ENCODE measurements at regions not wholly inside any gene's neighbourhood (a gene's known extent, or its start where the extent isn't known, plus 50 kb on each side); places are given as distances from the start of the nearest gene placed in this dataset.
A peak's percentile ranks its signal among the peaks of the same experiment; 100 is the strongest.

DNA sequence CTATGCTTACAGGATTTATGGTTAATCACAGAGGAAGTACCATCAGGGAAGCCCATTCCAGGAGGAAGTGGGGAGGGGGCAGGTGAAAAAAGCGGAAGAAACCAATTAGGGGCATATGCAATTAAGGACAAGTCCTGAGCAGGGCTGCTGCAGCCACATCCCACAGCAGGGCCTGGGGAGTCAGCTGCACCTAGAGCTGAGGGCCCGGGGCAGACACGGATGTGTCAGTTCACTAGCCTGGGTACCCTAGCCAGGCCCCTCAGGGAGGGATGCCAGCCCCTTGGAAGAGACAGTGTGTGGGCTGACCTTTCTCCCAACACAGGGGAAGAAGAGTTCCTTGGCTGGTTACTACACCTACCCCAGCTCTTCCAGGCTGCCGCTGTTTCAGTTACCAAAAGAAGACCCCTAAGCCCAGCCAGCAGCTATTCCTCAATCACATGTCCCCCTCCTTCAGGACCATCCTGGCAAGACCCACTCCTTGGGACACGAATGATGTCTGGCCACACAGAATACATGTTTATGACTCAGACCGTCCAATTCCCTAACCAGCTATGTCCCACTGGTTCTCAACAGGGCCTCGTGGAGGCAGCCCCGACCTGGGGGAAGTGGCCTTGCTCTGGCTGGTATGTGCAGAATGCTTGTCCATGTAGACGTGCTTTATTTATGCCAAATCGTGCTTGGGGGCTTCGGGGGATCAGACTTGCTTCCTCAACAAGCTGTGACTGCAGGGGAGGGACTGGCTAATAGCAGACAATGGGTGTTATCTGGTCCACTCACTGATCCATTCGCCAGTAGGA lies 133.7 kb upstream of the RTL1 start:
- in situ Hi-C loops (cut with HindIII; ENCODE audit: low sequenced_read_pairs): no loop called here
- DNase-seq (ENCODE audit: low spot score): no peak

GRCh38 chr14:101039031-101039754 lies 135.7 kb upstream of the RTL1 start:
- no peak for DNase-seq (ENCODE audit: low spot score)
- in situ Hi-C loops (cut with HindIII; ENCODE audit: low sequenced_read_pairs): no loop called here

- DNase-seq (ENCODE audit: low spot score): no peak
- in situ Hi-C loops (cut with HindIII; ENCODE audit: low sequenced_read_pairs): no loop called here
Measured at GRCh38 chr14:101039755-101040138, 136.2 kb upstream of the RTL1 start.

GRCh38 chr14:101040538-101041442 lies 137.3 kb upstream of the RTL1 start:
- no peak for DNase-seq (ENCODE audit: low spot score)
- in situ Hi-C loops (cut with HindIII; ENCODE audit: low sequenced_read_pairs): no loop called here

- in situ Hi-C loops (cut with HindIII; ENCODE audit: low sequenced_read_pairs): no loop called here
Measured at GRCh38 chr14:101043891-101044290, 140.4 kb upstream of the RTL1 start.

GRCh38 chr14:101044741-101045140 lies 141.2 kb upstream of the RTL1 start:
- in situ Hi-C loops (cut with HindIII; ENCODE audit: low sequenced_read_pairs): no loop called here
- DNase-seq (ENCODE audit: low spot score): no peak

More at GRCh38 chr14:101043891-101044290, 140.4 kb upstream of the RTL1 start:
- no peak for DNase-seq (ENCODE audit: low spot score)

DNA sequence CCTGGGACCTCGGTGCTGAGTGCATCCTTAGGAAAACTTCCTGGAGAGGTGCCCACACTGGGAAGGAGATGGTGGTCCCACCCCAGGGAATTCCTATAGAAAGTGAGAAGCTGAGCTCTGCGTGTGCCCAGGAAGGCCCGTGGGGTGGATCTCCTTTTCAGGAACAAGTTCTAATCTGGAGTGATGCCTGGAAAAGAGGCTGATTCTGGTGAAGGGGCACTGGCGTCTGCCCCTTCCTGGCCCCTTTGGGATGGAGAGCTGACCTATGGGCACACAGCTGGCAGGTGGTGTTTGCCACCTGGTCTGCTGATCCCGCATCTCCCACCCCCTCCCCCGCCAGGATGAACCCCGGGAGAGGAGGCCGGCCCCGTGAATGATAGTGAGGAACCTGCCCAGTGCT lies 142.0 kb upstream of the RTL1 start:
- in situ Hi-C loops (cut with HindIII; ENCODE audit: low sequenced_read_pairs): no loop called here

DNA sequence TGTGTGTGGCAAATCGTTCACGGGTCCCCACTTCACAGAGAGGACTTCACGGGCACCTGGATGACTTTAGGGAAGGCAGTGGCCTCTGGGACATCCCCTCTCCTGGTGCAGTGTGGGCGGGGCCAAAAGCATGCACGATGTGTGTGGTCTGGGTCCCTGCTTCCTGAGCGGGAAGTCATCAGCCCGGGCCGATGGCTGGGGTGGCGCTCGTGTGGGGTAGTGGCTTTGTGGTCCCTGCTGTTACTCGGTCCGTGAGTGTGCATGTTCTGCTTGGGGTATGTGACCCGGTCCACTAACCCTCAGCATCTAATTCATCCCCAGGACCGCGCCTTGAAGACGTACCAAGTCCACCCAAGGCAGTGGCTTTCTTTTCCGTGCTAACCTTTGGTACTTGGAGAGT lies 142.5 kb upstream of the RTL1 start:
- no peak for DNase-seq (ENCODE audit: low spot score)
- in situ Hi-C loops (cut with HindIII; ENCODE audit: low sequenced_read_pairs): no loop called here

More for the DNA sequence above, 142.0 kb upstream of the RTL1 start:
- no peak for DNase-seq (ENCODE audit: low spot score)

- in situ Hi-C loops (cut with HindIII; ENCODE audit: low sequenced_read_pairs): no loop called here
- DNase-seq (ENCODE audit: low spot score): no peak
Measured at GRCh38 chr14:101047326-101047725, 143.8 kb upstream of the RTL1 start.

GRCh38 chr14:101048766-101049165 lies 145.2 kb upstream of the RTL1 start:
- in situ Hi-C loops (cut with HindIII; ENCODE audit: low sequenced_read_pairs): no loop called here
- no peak for DNase-seq (ENCODE audit: low spot score)

DNA sequence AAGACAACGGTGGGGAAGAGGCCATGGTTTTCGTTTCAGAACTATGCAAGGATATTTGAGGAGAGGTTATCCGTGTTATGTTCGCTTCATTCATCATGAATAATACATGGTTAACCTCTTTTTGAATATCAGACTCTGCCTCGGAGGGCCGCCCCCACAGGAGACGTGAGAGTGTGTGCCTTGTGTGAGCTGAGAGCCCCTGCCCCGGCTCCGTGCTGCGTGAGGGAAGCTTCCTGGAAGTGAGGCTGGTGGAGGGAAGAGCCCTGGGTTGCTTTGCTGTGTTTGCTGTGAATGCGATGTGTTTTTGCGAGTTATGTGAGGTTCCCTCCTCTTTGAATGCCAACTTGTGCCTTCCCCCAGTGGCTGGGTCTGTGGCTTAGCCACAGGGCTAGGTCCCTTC lies 146.0 kb upstream of the RTL1 start:
- in situ Hi-C loops (cut with HindIII; ENCODE audit: low sequenced_read_pairs): no loop called here
- DNase-seq (ENCODE audit: low spot score): no peak

DNA sequence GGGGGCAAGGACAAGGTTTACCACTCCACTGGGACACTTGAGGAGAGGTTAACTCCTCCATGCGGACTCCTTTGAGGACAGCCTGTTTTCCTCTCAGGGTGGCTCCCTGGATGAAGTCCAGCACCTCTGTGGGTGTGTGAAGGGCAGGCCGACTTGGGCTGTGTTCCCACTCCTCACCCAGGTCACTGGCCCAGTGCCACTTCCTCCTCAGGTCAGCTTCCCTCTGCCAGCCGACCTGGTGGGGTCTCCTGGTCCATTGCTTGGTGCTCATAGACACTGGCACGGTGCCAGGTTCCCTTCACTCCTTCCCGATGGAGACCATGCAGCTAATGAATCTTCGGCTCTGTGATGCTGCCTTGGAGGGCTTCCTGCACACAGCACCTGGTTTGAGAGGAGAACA lies 146.4 kb upstream of the RTL1 start:
- in situ Hi-C loops (cut with HindIII; ENCODE audit: low sequenced_read_pairs): no loop called here
- DNase-seq (ENCODE audit: low spot score): peak; percentile 4

- no peak for DNase-seq (ENCODE audit: low spot score)
- in situ Hi-C loops (cut with HindIII; ENCODE audit: low sequenced_read_pairs): no loop called here
Measured at GRCh38 chr14:101050901-101051490, 147.5 kb upstream of the RTL1 start.

- no peak for DNase-seq (ENCODE audit: low spot score)
- in situ Hi-C loops (cut with HindIII; ENCODE audit: low sequenced_read_pairs): no loop called here
Measured at GRCh38 chr14:101054671-101055070, 151.1 kb upstream of the RTL1 start.

- in situ Hi-C loops (cut with HindIII; ENCODE audit: low sequenced_read_pairs): no loop called here
- DNase-seq (ENCODE audit: low spot score): no peak
Measured at GRCh38 chr14:101055106-101055662, 151.7 kb upstream of the RTL1 start.

GRCh38 chr14:101055776-101056374 lies 152.4 kb upstream of the RTL1 start:
- DNase-seq (ENCODE audit: low spot score): no peak
- in situ Hi-C loops (cut with HindIII; ENCODE audit: low sequenced_read_pairs): no loop called here

GRCh38 chr14:101056446-101056845 lies 152.9 kb upstream of the RTL1 start:
- DNase-seq (ENCODE audit: low spot score): no peak
- in situ Hi-C loops (cut with HindIII; ENCODE audit: low sequenced_read_pairs): no loop called here

- no peak for DNase-seq (ENCODE audit: low spot score)
- in situ Hi-C loops (cut with HindIII; ENCODE audit: low sequenced_read_pairs): no loop called here
Measured at GRCh38 chr14:101057394-101057793, 153.9 kb upstream of the RTL1 start.

DNA sequence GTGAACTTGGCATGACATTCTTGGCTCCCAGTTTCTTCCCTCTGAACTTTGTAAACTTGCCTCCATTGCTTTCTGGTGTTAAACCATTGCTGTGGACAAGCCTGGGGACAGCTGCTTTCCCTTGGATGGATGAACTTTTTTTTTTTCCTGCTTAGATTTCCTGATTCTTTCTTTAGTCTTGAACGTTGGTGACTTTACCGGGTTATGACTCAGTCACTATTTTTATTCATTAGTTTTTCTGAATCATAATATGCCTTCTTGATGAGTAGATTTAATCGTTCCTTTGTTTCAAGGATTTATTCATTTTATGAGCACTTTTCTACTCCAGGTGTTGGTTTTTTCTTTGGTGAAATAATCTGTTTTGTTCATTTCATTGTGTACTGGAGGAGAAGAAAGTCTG lies 155.0 kb upstream of the RTL1 start:
- in situ Hi-C loops (cut with HindIII; ENCODE audit: low sequenced_read_pairs): no loop called here
- DNase-seq (ENCODE audit: low spot score): no peak

All from G401 (cell line).